GM10266 (cell line): ENCODE measurements at regions not wholly inside any gene's neighbourhood (a gene's known extent, or its start where the extent isn't known, plus 50 kb on each side); places are given as distances from the start of the nearest gene placed in this dataset.

Source experiments
- DNase-seq: peaks from one replicate; pipeline ENCODE4 v3.0.0; 2012; ENCODE audit errors: extremely low spot score
- TF ChIP-seq, protein P1 (sequence below): IDR thresholded peaks from 2 replicates; pipeline ENCODE4 v1.5.1; 2012; ENCODE audit warnings: mild to moderate bottlenecking, low read depth; ENCODE audit not compliant: control insufficient read depth, insufficient read depth; ENCODE audit errors: missing control alignments

DNA sequence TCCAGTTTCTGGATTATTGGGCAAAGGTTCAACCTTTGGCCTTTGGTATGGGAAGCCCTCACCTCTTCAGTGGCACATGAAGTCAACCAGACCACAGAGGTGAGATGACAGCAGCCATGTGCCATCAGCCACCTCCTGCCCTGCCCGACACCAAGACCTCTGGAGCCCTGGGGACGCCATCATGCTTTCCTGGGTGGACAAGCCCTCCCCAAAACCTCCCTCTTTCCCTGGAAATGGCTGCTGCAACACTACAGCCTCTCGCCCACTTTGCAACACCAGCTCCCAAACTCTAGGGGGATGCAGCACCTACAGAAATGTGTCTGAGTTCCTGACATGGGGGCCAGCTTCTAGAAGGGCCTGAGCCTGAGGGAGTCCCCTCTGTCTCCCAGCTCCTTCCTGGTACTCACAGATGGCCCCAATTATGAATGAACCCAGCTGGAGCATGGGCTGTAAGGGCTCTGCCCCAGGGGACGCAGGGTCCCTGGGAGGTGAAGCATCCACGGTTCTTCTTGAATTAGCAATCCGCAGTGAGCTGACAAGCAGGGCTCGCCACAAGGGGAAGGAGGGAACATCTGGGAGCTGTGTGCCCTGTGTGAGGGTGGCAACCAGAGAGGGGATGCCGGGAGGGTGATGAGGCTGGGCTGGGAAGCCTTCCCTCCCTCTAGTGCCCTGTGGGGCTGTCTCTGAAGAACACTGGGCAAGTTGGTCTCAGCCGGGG is 268.5 kb upstream of the HDAC4 start:
- DNase-seq, result no peak
- TF ChIP-seq, protein P1, sequence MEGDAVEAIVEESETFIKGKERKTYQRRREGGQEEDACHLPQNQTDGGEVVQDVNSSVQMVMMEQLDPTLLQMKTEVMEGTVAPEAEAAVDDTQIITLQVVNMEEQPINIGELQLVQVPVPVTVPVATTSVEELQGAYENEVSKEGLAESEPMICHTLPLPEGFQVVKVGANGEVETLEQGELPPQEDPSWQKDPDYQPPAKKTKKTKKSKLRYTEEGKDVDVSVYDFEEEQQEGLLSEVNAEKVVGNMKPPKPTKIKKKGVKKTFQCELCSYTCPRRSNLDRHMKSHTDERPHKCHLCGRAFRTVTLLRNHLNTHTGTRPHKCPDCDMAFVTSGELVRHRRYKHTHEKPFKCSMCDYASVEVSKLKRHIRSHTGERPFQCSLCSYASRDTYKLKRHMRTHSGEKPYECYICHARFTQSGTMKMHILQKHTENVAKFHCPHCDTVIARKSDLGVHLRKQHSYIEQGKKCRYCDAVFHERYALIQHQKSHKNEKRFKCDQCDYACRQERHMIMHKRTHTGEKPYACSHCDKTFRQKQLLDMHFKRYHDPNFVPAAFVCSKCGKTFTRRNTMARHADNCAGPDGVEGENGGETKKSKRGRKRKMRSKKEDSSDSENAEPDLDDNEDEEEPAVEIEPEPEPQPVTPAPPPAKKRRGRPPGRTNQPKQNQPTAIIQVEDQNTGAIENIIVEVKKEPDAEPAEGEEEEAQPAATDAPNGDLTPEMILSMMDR, result no peak

DNA sequence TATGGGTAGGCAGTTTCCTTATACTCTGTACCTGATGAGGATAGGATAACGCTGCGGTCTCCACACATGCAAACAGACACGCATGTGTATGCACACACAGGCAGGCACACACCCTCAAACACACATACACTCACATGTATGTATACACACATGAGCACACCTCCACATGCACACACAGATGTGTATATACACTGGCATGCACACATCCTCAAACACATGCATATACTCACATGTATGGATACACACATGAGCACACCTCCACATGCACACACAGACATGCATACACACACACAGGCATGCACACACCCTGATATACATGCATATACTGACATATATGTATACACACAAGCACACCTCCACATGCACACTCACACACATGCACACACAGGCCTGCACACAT is 267.8 kb upstream of the HDAC4 start:
- TF ChIP-seq, protein P1, result no peak
- DNase-seq, result no peak

DNA sequence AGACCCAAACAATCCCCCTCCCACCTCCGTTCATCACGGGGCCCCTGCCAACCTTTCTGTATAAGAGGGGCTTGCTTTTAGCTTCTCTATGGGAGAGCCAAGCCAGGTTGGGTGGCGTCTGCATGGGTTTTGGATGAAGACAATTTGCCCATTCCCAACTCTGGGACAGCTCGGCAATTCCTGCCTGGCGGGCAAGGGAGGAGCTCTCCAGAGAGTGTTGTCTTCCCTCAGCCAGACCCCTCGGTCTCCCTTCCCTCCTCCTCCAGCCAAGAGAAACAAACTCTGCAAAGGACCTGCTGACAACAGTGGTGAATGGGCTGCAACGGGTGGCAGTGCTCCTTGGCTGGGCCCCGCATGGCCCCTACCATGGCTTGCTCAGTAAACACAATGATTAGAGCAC is 267.2 kb upstream of the HDAC4 start:
- DNase-seq, result no peak
- TF ChIP-seq, protein P1, result no peak

DNA sequence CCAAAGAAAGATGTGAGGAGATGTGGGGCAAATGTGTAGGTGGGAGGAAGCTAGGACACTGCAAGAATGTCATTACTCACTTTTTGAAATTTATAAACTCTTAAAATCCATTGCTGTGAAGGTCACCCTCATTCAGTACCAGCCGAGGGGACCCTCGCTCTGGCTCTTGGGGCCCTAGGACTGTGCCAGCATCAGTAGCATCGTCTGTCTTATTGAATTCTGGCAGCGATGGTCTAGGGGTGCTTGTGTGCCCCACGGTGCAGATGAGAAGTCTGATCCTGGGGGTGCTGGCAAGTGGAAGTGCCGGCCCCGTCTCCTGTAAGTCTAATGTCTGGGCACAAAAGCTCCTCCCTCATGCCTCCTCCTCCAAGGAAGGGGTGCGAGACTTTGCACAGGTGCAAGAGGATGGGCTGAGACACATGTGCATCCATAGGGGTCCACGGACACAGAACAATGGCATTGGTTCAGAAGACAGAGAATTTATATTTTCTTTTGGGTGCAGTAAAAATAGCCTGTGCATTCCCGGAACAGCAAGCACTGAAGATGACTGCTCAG is 266.7 kb upstream of the HDAC4 start:
- DNase-seq, result no peak
- TF ChIP-seq, protein P1, result no peak

DNA sequence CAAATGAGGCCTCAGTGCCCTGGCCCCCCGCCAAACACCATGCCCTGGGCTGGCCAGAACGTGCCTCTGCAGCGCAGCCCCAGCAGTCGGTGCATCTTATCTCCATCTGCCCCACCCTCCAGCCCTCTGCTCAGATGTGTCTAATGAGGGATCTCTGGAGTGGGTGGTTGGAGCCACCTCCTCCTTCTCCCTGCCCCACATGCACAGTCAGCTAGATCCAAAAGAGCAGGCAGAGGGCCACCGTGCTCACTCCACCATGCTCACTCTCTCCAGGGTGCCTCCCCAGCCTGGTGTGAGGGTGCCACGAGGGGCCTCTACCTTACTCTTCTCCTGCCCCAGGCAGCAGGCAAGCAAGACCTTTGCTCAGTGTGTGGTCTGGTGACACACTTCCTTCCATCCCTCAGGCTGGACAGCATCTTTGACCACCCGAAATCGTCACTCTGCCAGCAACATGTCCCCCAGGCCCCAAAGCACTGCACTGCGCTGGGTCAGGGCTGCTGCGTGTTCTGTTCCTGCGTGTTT is 266.1 kb upstream of the HDAC4 start:
- no peak for DNase-seq
- TF ChIP-seq, protein P1, result no peak

DNA sequence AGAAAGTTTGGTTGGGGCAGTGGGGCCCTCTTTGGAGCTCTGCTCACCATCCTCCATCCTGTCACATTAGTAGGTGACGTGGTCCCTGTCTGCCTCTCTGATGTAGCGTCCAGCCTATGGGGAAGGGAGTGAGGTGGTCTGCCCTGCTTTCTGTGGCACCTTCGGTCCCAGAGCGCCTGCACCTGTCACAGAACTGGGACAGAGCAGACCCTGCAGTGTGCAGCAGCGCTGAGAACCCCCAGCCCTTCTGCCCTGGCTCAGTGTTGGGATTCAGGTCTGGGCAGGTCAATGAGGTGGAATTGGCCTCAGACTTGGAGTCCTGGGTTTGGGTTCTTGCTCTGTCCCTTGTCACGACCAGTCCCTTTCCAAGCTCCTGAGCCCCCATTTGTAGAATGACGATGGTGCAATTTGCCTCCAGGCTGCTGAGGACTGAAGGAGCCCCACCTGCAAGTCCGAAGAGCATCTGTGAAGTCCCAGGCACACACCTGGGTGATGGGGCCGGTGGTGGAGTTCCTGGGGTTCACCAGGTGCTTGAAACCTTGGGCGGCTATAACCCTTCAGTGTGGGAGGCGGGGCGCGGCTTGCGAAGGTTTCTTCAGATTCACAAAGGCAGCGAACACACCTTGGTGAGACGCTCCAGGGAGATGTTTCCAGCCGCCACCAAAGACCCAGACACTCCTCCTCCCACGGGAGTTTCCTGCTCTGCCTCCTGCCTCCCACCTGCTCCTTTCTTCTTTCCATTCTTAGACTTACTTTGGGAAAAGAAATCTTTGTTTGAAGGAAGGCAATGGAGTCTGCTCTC is 265.4 kb upstream of the HDAC4 start:
- no peak for DNase-seq
- TF ChIP-seq, protein P1, result no peak
